IMR-90 (cell line): ENCODE measurements at regions not wholly inside any gene's neighbourhood (a gene's known extent, or its start where the extent isn't known, plus 50 kb on each side); places are given as distances from the start of the nearest gene placed in this dataset.
A peak's percentile ranks its signal among the peaks of the same experiment; 100 is the strongest.

ENCODE experiments used
- ATAC-seq: fragments of 200-7000 bp; cut with Tn5 transposase; 2 replicates; pipeline ENCODE4 v1.9.1; 2020; ENCODE audit warnings: low read depth, mild to moderate bottlenecking, moderate library complexity
- BruUV-seq: library from RNA; stranded (reverse); fragments of 400-500 nt; replicated peaks from 2 replicates; lab custom pipeline; 2021; lab: Mats Ljungman, UMichigan
- CTCF ChIA-PET: fragments of 300-600 bp; formaldehyde crosslinking; extraction: SDS; loops from one replicate; lab custom pipeline; 2021; ENCODE audit warnings: antibody characterized with exemption; lab: Yijun Ruan, JAX
- POLR2A ChIA-PET: fragments of 300-600 bp; sonication (Branson Sonifier 250); formaldehyde crosslinking; loops from one replicate; lab custom pipeline; 2022; ENCODE audit warnings: antibody characterized with exemption; ENCODE audit not compliant: unreplicated experiment; lab: Charles Lee
- DNase-seq: peaks from one replicate; pipeline ENCODE4 v3.0.0; 2013
- H2AFZ ChIP-seq: replicated peaks from 2 replicates; pipeline ENCODE3; 2013; ENCODE audit warnings: low read length, mild to moderate bottlenecking; ENCODE audit not compliant: poor library complexity
- H2AK5ac ChIP-seq: 2 replicates; pipeline ENCODE4 v1.6.1; 2013; ENCODE audit warnings: low read depth, low read length, inconsistent platforms
- H2AK9ac ChIP-seq: replicated peaks from 2 replicates; pipeline ENCODE3; 2013; ENCODE audit warnings: mild to moderate bottlenecking, low read depth, low read length, moderate library complexity; ENCODE audit not compliant: poor library complexity
- H2BK120ac ChIP-seq: 2 replicates; pipeline ENCODE4 v1.6.1; 2013; ENCODE audit warnings: low read depth, low read length, inconsistent platforms
- H2BK15ac ChIP-seq: 3 replicates; pipeline ENCODE4 v1.6.1; 2013; ENCODE audit warnings: low read depth, low read length, inconsistent platforms
- H2BK20ac ChIP-seq: 2 replicates; pipeline ENCODE4 v1.6.1; 2013; ENCODE audit warnings: low read depth, mild to moderate bottlenecking, inconsistent platforms, low read length, moderate library complexity
- H2BK5ac ChIP-seq: 2 replicates; pipeline ENCODE4 v1.6.1; 2013; ENCODE audit warnings: mild to moderate bottlenecking, low read depth, low read length, inconsistent platforms; ENCODE audit not compliant: poor library complexity, severe bottlenecking
- H3K14ac ChIP-seq: replicated peaks from 2 replicates; pipeline ENCODE4 v1.6.1; 2013; ENCODE audit warnings: low read depth, low read length, inconsistent platforms
- H3K18ac ChIP-seq: 2 replicates; pipeline ENCODE4 v1.6.1; 2013; ENCODE audit warnings: low read depth, low read length, control low read depth
- H3K23ac ChIP-seq: 2 replicates; pipeline ENCODE4 v1.6.1; 2013; ENCODE audit warnings: low read depth, low read length, inconsistent platforms
- H3K27ac ChIP-seq: 2 replicates; pipeline ENCODE4 v1.5.1; 2013; ENCODE audit warnings: mild to moderate bottlenecking, control low read depth, low read length; ENCODE audit not compliant: insufficient read depth
- H3K27me3 ChIP-seq: 2 replicates; pipeline ENCODE4 v1.6.1; 2013; ENCODE audit warnings: low read length; ENCODE audit not compliant: control insufficient read depth, insufficient read depth
- H3K36me3 ChIP-seq: 2 replicates; pipeline ENCODE4 v1.6.1; 2013; ENCODE audit warnings: low read length, mixed read lengths; ENCODE audit not compliant: control insufficient read depth, insufficient read depth
- H3K4ac ChIP-seq: 2 replicates; pipeline ENCODE4 v1.6.1; 2013; ENCODE audit warnings: low read depth, low read length, inconsistent platforms
- H3K4me1 ChIP-seq: 2 replicates; pipeline ENCODE4 v1.6.1; 2013; ENCODE audit warnings: low read length, mixed read lengths; ENCODE audit not compliant: control insufficient read depth, insufficient read depth
- H3K4me2 ChIP-seq: 2 replicates; pipeline ENCODE4 v1.6.1; 2013; ENCODE audit warnings: low read depth, mild to moderate bottlenecking, control low read depth, low read length, moderate library complexity
- H3K4me3 ChIP-seq: 2 replicates; pipeline ENCODE4 v1.5.1; 2013; ENCODE audit warnings: low read depth, mild to moderate bottlenecking, control low read depth, low read length, moderate library complexity; ENCODE audit not compliant: insufficient read depth
- H3K56ac ChIP-seq: 2 replicates; pipeline ENCODE4 v1.6.1; 2013; ENCODE audit warnings: low read length, inconsistent platforms; ENCODE audit not compliant: insufficient read depth; ENCODE audit errors: extremely low read depth
- H3K79me1 ChIP-seq, 2 experiments: 2 replicates each; pipeline ENCODE4 v1.6.1; 2013; ENCODE audit warnings: low read length in 2 of 2, inconsistent platforms in 1 of 2, low read depth in 1 of 2
- H3K9ac ChIP-seq: 2 replicates; pipeline ENCODE4 v1.6.1; 2013; ENCODE audit warnings: low read depth, low read length, control low read depth
- H3K9me1 ChIP-seq: 2 replicates; pipeline ENCODE4 v1.6.1; 2013; ENCODE audit warnings: low read length, inconsistent platforms; ENCODE audit not compliant: insufficient read depth
- H3K9me3 ChIP-seq: 2 replicates; pipeline ENCODE4 v1.6.1; 2013; ENCODE audit warnings: low read length; ENCODE audit not compliant: control insufficient read depth, insufficient read depth
- H4K20me1 ChIP-seq: 2 replicates; pipeline ENCODE4 v1.6.1; 2013; ENCODE audit warnings: low read length, inconsistent platforms; ENCODE audit not compliant: insufficient read depth
- H4K5ac ChIP-seq: 2 replicates; pipeline ENCODE4 v1.6.1; 2013; ENCODE audit warnings: mild to moderate bottlenecking, low read depth, low read length, control low read depth
- H4K8ac ChIP-seq, 2 experiments: 2 replicates each; pipeline ENCODE4 v1.6.1; 2013; ENCODE audit warnings: low read depth in 2 of 2, low read length in 2 of 2, control low read depth in 1 of 2, inconsistent platforms in 1 of 2
- H4K91ac ChIP-seq: 2 replicates; pipeline ENCODE4 v1.6.1; 2013; ENCODE audit warnings: low read depth, low read length, inconsistent platforms; ENCODE audit not compliant: insufficient read depth
- ELK1 ChIP-seq: fragments of 150-350 bp; IDR thresholded peaks from 2 replicates; pipeline ENCODE4 v1.6.1; 2016; ENCODE audit warnings: low read depth, mild to moderate bottlenecking, low read length, moderate library complexity, borderline replicate concordance
- NFE2L2 ChIP-seq: fragments of 150-350 bp; IDR thresholded peaks from 2 replicates; pipeline ENCODE4 v1.6.1; 2016; ENCODE audit warnings: low read depth, mild to moderate bottlenecking, low read length
- POLR2A ChIP-seq: IDR thresholded peaks from 2 replicates; pipeline ENCODE4 v1.6.1; 2012; ENCODE audit warnings: mild to moderate bottlenecking, low read depth, low read length
- RAD21 ChIP-seq: IDR thresholded peaks from 2 replicates; pipeline ENCODE4 v1.6.1; 2012; ENCODE audit warnings: low read length, improper control_type of control experiment
- SMC3 ChIP-seq: fragments of 150-350 bp; IDR thresholded peaks from 2 replicates; pipeline ENCODE4 v1.6.1; 2016; ENCODE audit warnings: low read depth, mild to moderate bottlenecking, antibody characterized with exemption, low read length, moderate library complexity
- WGBS, 2 experiments: methylation state at CpG; one replicate each; pipeline versions ENCODE4 v1.1.5 to v1.1.7; 2013; ENCODE audit warnings: missing lambda C conversion rate in 2 of 2; ENCODE audit not compliant: insufficient read length in 1 of 2; ENCODE audit errors: extremely low coverage in 2 of 2; 5-methylcytosine and 5-hydroxymethylcytosine counted together
- dilution Hi-C: fragments of 300-500 bp; cut with HindIII; formaldehyde crosslinking; loops from one replicate; pipeline ENCODE4 v1.14.3; 2018; ENCODE audit warnings: low sequenced_read_pairs; ENCODE audit not compliant: unreplicated experiment
- in situ Hi-C: fragments of 300-500 bp; cut with MboI; formaldehyde crosslinking; loops from 3 replicates; pipeline ENCODE4 v1.14.3; 2019; ENCODE audit warnings: low sequenced_read_pairs, inconsistent platforms, mixed read lengths
- intact Hi-C: fragments of 100-400 bp; cut with micrococcal nuclease; formaldehyde crosslinking; loops from 2 replicates; pipeline ENCODE4 v1.10.0; 2022

- H2AFZ ChIP-seq = no peak overlapping the region
- peak overlapping the region; percentile 95 for H2BK5ac ChIP-seq
- no peaks in the 10 kb centered on the region for H4K20me1 ChIP-seq
- H4K91ac ChIP-seq = peak overlapping the region; percentile 99
- H3K4ac ChIP-seq = peak overlapping the region; percentile 100
- peak overlapping the region; percentile 94 to 97 for H4K8ac ChIP-seq
- H3K27ac ChIP-seq = peak overlapping the region; percentile 95
- ATAC-seq (no peak), DNase-seq (no peak)
- H3K4me2 ChIP-seq = peak overlapping the region; percentile 20; the same call in 1 of the 2 replicates
- H3K36me3 ChIP-seq = no peaks in the 10 kb centered on the region
- peak overlapping the region; percentile 87 for H3K9ac ChIP-seq
- no peak overlapping the region for H3K4me3 ChIP-seq
- H3K9me3 ChIP-seq = no peaks in the 10 kb centered on the region
- peak overlapping the region; percentile 99 for H2BK120ac ChIP-seq
- H3K4me1 ChIP-seq = peaks cover 46% of the 10 kb centered on the region
- peak overlapping the region; percentile 98 for H4K5ac ChIP-seq
- WGBS, 2 experiments = no CpG with 5 or more reads among the region's 4 CpGs
- peaks cover 33% of the 10 kb centered on the region for H3K9me1 ChIP-seq
- intact Hi-C loops = loop anchor here (2.0 to 5.0 kb wide), 3 partner anchors 34 to 154 kb away; partner anchors contain the start of gene COL6A3
- peaks cover 20 to 39% of the 10 kb centered on the region in 2 experiments for H3K79me1 ChIP-seq
- CTCF ChIA-PET = interaction anchor here (1.1 to 1.2 kb wide), 2 partner anchors 23 to 35 kb away, joined by 3 read pairs; no protein-coding TSS in a partner anchor
- peak overlapping the region; percentile 85 for H3K23ac ChIP-seq
- BruUV-seq = no TSS peak
- peak overlapping the region; percentile 80 for H2AK9ac ChIP-seq
- peak overlapping the region; percentile 99 for H3K14ac ChIP-seq
- dilution Hi-C loops = no loop called here
- in situ Hi-C loops = no loop called here
- H2BK15ac ChIP-seq = peak overlapping the region; percentile 99; the same call in 2 of the 3 replicates
- H2AK5ac ChIP-seq = peak overlapping the region; percentile 91
- peak overlapping the region; percentile 92 for H3K18ac ChIP-seq
- peak overlapping the region; percentile 98 for H3K56ac ChIP-seq
- no peaks in the 10 kb centered on the region for H3K27me3 ChIP-seq
- TF ChIP-seq SMC3 = no peak
- no peak for TF ChIP-seq NFE2L2
- TF ChIP-seq RAD21 = no peak
- no peak; the same call in 1 of the 2 replicates for TF ChIP-seq POLR2A
- no peak for TF ChIP-seq ELK1
- POLR2A ChIA-PET = interaction anchor here (0.6 to 1.9 kb wide), 9 partner anchors 21 to 156 kb away, joined by 3 to 6 read pairs (median 4); partner anchors contain the start of gene COL6A3
- peak overlapping the region; percentile 99 for H2BK20ac ChIP-seq
Measured at GRCh38 chr2:237258615-237259014, 155.3 kb downstream of the COL6A3 start.
